ENCODE measurements at regions not wholly inside any gene's neighbourhood (a gene's known extent, or its start where the extent isn't known, plus 50 kb on each side); places are given as distances from the start of the nearest gene placed in this dataset.

DNA sequence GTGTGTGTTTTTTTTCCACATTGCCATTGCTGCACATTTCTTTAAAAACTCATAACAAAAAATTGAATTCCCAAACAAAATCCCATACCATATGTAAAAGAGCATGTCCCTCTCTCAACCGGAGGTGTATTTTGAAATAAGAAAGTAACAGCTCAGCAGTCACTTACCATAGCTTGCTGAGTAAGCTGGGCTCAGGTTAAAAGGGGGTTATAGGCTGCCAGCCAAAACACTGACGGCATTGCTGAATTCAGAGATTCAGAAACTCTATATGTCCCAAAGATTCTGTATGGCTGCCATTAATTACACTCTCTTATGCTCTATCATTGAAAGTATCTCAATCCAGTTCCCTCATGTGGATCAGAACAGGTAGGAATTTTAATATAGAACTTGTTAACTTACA lies 276.0 kb downstream of the FOXG1 start:
- no peaks in the 10 kb centered on the region for H3K4me1 ChIP-seq (ENCODE audit: control insufficient read depth, insufficient read depth, low read length)
- Mint-ChIP-seq H3K4me3 (no peak overlapping the region), H3K9me3 (no peaks in the 10 kb centered on the region), H3K36me3 (ENCODE audit: low read depth) (no peaks in the 10 kb centered on the region), H3K27ac (no peak overlapping the region), H3K27me3 (ENCODE audit: insufficient read depth) (no peaks in the 10 kb centered on the region), H3K4me1 (peaks cover 7% of the 10 kb centered on the region)
- no peak overlapping the region for H3K27ac ChIP-seq (ENCODE audit: low read depth, low read length)
- no peaks in the 10 kb centered on the region for H3K27me3 ChIP-seq (ENCODE audit: control insufficient read depth, insufficient read depth, low read length, poor library complexity, severe bottlenecking)
- TF ChIP-seq CTCF (conservative IDR thresholded peaks at IDR 0.05) = no peak
- WGBS, 2 experiments (ENCODE audit: insufficient coverage in 1 of 2, insufficient read length in 1 of 2) = 86 to 95% methylated on average over 1 to 2 of the region's 2 CpGs
- no peak overlapping the region for H3K4me3 ChIP-seq (ENCODE audit: low read length)
- no peak for DNase-seq
- H3K9me3 ChIP-seq (ENCODE audit: control insufficient read depth, low read length) = no peaks in the 10 kb centered on the region
- no peaks in the 10 kb centered on the region for H3K36me3 ChIP-seq (ENCODE audit: control insufficient read depth, insufficient read depth, low read length)
- H3K9ac ChIP-seq (ENCODE audit: extremely low read depth, low read length, poor library complexity, severe bottlenecking) = no peak overlapping the region

GRCh38 chr14:29043737-29044136 lies 277.1 kb downstream of the FOXG1 start:
- H3K4me3 ChIP-seq (ENCODE audit: low read length) = no peak overlapping the region
- Mint-ChIP-seq H3K36me3 (ENCODE audit: low read depth) (no peaks in the 10 kb centered on the region), H3K4me1 (peaks cover 7% of the 10 kb centered on the region), H3K27me3 (ENCODE audit: insufficient read depth) (no peaks in the 10 kb centered on the region), H3K27ac (no peak overlapping the region), H3K9me3 (no peaks in the 10 kb centered on the region), H3K4me3 (no peak overlapping the region)
- H3K9ac ChIP-seq (ENCODE audit: extremely low read depth, low read length, poor library complexity, severe bottlenecking) = no peak overlapping the region
- H3K27me3 ChIP-seq (ENCODE audit: control insufficient read depth, insufficient read depth, low read length, poor library complexity, severe bottlenecking) = no peaks in the 10 kb centered on the region
- no peaks in the 10 kb centered on the region for H3K4me1 ChIP-seq (ENCODE audit: control insufficient read depth, insufficient read depth, low read length)
- H3K36me3 ChIP-seq (ENCODE audit: control insufficient read depth, insufficient read depth, low read length) = no peaks in the 10 kb centered on the region
- H3K27ac ChIP-seq (ENCODE audit: low read depth, low read length) = no peak overlapping the region
- WGBS, 2 experiments (ENCODE audit: insufficient coverage in 1 of 2, insufficient read length in 1 of 2) = no CpG with 5 or more reads among the region's 2 CpGs
- DNase-seq = no peak
- no peak for TF ChIP-seq CTCF (conservative IDR thresholded peaks at IDR 0.05)
- H3K9me3 ChIP-seq (ENCODE audit: control insufficient read depth, low read length) = no peaks in the 10 kb centered on the region

DNA sequence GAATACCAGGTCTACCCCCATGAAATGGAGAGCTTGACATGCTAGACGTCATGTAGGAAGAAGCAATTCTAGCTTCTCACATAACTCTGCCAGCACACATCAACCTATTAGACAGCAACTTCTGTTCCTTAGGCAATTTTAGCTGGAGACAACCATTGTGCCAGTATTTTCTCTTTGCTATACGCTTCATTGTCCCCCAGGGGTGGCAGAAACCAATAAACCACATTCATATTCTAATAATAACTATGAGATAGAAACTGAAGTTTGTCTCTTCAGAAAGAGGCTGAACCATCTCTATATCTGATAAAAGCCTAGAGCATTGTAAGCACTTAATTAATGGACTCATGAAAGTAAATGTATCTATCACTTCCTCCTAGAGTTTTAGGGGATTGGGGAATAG lies 278.6 kb downstream of the FOXG1 start:
- Mint-ChIP-seq H3K4me1 (no peaks in the 10 kb centered on the region), H3K4me3 (no peak overlapping the region), H3K9me3 (peaks cover 6% of the 10 kb centered on the region), H3K36me3 (ENCODE audit: low read depth) (no peaks in the 10 kb centered on the region), H3K27me3 (ENCODE audit: insufficient read depth) (no peaks in the 10 kb centered on the region), H3K27ac (no peak overlapping the region)
- Histone ChIP-seq H3K27ac (ENCODE audit: low read depth, low read length) (no peak overlapping the region), H3K4me3 (ENCODE audit: low read length) (no peak overlapping the region), H3K4me1 (ENCODE audit: control insufficient read depth, insufficient read depth, low read length) (no peaks in the 10 kb centered on the region), H3K9me3 (ENCODE audit: control insufficient read depth, low read length) (no peaks in the 10 kb centered on the region), H3K36me3 (ENCODE audit: control insufficient read depth, insufficient read depth, low read length) (no peaks in the 10 kb centered on the region), H3K27me3 (ENCODE audit: control insufficient read depth, insufficient read depth, low read length, poor library complexity, severe bottlenecking) (no peaks in the 10 kb centered on the region), H3K9ac (ENCODE audit: extremely low read depth, low read length, poor library complexity, severe bottlenecking) (no peak overlapping the region)
- WGBS, 2 experiments (ENCODE audit: insufficient coverage in 1 of 2, insufficient read length in 1 of 2) = 95% methylated on average over 2 of the region's 2 CpGs; no CpG with 5 or more reads in 1 of the 2 experiments
- no peak for DNase-seq
- no peak for TF ChIP-seq CTCF (conservative IDR thresholded peaks at IDR 0.05)
